AG04449 (cell line): ENCODE measurements at regions not wholly inside any gene's neighbourhood (a gene's known extent, or its start where the extent isn't known, plus 50 kb on each side); places are given as distances from the start of the nearest gene placed in this dataset.
A peak's percentile ranks its signal among the peaks of the same experiment; 100 is the strongest.

Experiments used
- CTCF ChIA-PET: fragments of 350-600 bp; formaldehyde crosslinking; extraction: SDS; loops from one replicate; lab custom pipeline; 2021; ENCODE audit warnings: antibody characterized with exemption; lab: Yijun Ruan, JAX
- POLR2A ChIA-PET: fragments of 400-600, 350-600 bp; formaldehyde crosslinking; extraction: SDS; loops from one replicate; lab custom pipeline; 2020; ENCODE audit warnings: antibody characterized with exemption, inconsistent platforms; lab: Yijun Ruan, JAX
- DNase-seq: peaks from one replicate; pipeline ENCODE4 v3.0.0-alpha.2; 2010; ENCODE audit warnings: low read depth, low spot score
- H3K4me3 ChIP-seq: 2 replicates; pipeline ENCODE4 v1.5.1; 2011; ENCODE audit warnings: low read depth, mild to moderate bottlenecking, control low read depth, low read length
- TF ChIP-seq, protein P1 (sequence below): IDR thresholded peaks from one replicate; pipeline ENCODE4 v1.5.1; 2011; ENCODE audit warnings: mild to moderate bottlenecking, moderate library complexity, low read length, control low read depth, inconsistent platforms; ENCODE audit not compliant: insufficient read depth; ENCODE audit errors: missing control alignments

- H3K4me3 ChIP-seq: no peak overlapping the region
- TF ChIP-seq, protein P1, sequence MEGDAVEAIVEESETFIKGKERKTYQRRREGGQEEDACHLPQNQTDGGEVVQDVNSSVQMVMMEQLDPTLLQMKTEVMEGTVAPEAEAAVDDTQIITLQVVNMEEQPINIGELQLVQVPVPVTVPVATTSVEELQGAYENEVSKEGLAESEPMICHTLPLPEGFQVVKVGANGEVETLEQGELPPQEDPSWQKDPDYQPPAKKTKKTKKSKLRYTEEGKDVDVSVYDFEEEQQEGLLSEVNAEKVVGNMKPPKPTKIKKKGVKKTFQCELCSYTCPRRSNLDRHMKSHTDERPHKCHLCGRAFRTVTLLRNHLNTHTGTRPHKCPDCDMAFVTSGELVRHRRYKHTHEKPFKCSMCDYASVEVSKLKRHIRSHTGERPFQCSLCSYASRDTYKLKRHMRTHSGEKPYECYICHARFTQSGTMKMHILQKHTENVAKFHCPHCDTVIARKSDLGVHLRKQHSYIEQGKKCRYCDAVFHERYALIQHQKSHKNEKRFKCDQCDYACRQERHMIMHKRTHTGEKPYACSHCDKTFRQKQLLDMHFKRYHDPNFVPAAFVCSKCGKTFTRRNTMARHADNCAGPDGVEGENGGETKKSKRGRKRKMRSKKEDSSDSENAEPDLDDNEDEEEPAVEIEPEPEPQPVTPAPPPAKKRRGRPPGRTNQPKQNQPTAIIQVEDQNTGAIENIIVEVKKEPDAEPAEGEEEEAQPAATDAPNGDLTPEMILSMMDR: peak; percentile 16
- DNase-seq: no peak
- CTCF ChIA-PET: interaction anchor here (2.0 kb wide), 1 partner anchor 891 kb away, joined by 10 read pairs; no protein-coding TSS in a partner anchor
- POLR2A ChIA-PET: no interaction called here
Observed at GRCh38 chr2:103959174-103960128, 894.5 kb upstream of the POU3F3 start.

GRCh38 chr2:103960129-103960513, 893.8 kb upstream of the POU3F3 start:
- CTCF ChIA-PET: interaction anchor here (2.0 kb wide), 1 partner anchor 890 kb away, joined by 10 read pairs; no protein-coding TSS in a partner anchor
- POLR2A ChIA-PET: no interaction called here
- TF ChIP-seq, protein P1: no peak
- H3K4me3 ChIP-seq: no peak overlapping the region
- DNase-seq: no peak

DNA sequence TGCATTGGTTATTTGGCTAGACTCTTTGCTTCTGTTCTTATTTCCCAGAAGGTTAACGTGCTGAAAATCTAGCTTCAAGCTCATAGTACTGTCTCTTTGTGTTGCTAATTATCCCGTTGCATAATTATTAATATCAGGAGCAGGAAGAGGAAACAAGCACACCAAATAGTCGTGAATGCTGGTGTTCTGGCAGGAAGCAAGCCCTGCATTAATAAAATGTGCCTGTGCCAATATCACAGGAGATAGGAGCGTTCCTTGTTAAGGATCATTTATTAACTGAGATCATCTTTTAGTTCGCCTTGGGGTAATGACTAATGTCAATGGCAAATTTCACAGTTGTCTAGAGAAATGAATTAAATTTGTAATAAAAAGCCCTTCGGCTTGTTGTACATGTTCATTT, 893.0 kb upstream of the POU3F3 start:
- no peak for DNase-seq
- TF ChIP-seq, protein P1: no peak
- ChIA-PET POLR2A (no interaction called here), CTCF (no interaction called here)
- no peak overlapping the region for H3K4me3 ChIP-seq

- no peak for DNase-seq
- H3K4me3 ChIP-seq: no peak overlapping the region
- POLR2A ChIA-PET: no interaction called here
- TF ChIP-seq, protein P1: no peak
- CTCF ChIA-PET: no interaction called here
Observed at GRCh38 chr2:103961862-103962261, 892.1 kb upstream of the POU3F3 start.

- POLR2A ChIA-PET: no interaction called here
- DNase-seq: no peak
- H3K4me3 ChIP-seq: no peak overlapping the region
- CTCF ChIA-PET: no interaction called here
- TF ChIP-seq, protein P1: no peak
Observed at GRCh38 chr2:103962670-103963069, 891.2 kb upstream of the POU3F3 start.

DNA sequence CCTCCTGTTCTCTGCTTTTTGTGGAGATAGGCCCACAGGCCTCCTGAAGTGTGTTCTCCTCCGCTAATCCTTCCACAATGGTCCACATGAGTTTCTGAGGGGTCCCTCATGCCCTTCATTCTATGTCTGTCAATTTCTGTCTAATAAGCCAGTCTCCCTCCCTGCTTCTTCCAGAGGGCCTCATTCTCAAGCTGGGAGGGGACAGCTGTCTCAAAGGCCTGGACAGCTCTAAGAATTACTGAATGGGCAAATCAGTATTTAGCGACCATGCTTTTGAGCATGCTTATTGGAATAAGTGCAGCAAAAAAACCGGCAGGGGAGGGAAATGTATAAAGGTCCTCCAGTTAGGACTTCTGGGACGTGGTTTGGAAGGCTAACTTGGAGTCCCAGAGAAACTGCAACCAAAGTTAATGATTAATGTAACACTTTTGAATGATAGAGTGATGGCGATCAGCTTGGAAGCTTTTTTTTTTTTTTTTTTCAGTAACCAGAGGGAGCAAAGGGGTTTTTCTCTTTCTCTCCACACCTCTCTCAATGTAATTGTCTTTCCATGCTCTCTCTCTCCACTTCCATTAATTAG, 890.7 kb upstream of the POU3F3 start:
- DNase-seq: no peak
- POLR2A ChIA-PET: no interaction called here
- CTCF ChIA-PET: no interaction called here
- H3K4me3 ChIP-seq: no peak overlapping the region
- TF ChIP-seq, protein P1: no peak
